ENCODE measurements at regions not wholly inside any gene's neighbourhood (a gene's known extent, or its start where the extent isn't known, plus 50 kb on each side); places are given as distances from the start of the nearest gene placed in this dataset.

DNA sequence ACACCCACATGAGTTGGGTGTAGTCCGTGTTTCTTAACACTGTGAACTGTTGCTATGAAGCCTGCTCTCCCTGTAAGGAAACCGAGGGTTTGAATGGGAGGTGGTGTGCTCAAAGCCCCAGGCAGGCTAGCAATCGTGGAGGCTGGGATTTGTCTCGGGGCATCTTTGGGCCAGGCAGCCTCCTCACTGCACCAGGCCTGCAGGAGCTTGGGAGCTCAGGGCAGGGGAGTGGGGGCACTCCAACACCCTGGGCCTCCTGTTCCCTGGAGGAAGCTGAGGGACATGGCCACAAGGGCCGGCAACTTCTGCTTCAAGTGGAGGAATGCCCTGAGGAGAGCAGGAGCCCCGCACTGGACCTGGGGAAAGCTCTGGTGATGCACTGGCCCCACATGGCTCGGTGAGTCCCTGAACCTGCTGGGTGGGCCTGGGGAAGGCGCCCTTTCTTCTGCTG lies 164.7 kb upstream of the B3GAT1 start:
- WGBS, 2 experiments (ENCODE audit: extremely low coverage in 1 of 2, insufficient coverage in 1 of 2, insufficient read length in 1 of 2, insufficient replicate concordance in 2 of 2, low coverage in 1 of 2, low lambda C conversion rate in 2 of 2, missing lambda C conversion rate in 1 of 2): 86% methylated on average over 8 of the region's 8 CpGs; no CpG with 5 or more reads in 1 of the 2 experiments
- Histone ChIP-seq H3K14ac (ENCODE audit: insufficient read length) (no peak overlapping the region), H4K20me1 (replicated peaks in 1 of 2; ENCODE audit: control insufficient read depth in 1 of 2, insufficient read depth in 2 of 2, low read length in 2 of 2) (no peaks in the 10 kb centered on the region), H3K23ac (ENCODE audit: insufficient read length) (no peak overlapping the region), H3K4me1 (replicated peaks in 1 of 4; ENCODE audit: control insufficient read depth in 3 of 4, insufficient read depth in 4 of 4, low read length in 3 of 4) (no peaks in the 10 kb centered on the region; a peak in 1 of 7 replicates), H3K27me3 (replicated peaks in 1 of 4; ENCODE audit: control insufficient read depth in 3 of 4, extremely low read depth in 1 of 4, insufficient read depth in 3 of 4, low read length in 3 of 4) (peaks cover 0 to 2% (median 0%) of the 10 kb centered on the region in 4 experiments; a peak in 2 of 7 replicates), H4K5ac (ENCODE audit: insufficient read length, low read depth, low read length) (no peak overlapping the region), H3K9ac (replicated peaks in 1 of 4; ENCODE audit: extremely low read depth in 1 of 4, low read depth in 3 of 4, low read length in 3 of 4) (no peak overlapping the region), H2BK120ac (replicated peaks; ENCODE audit: low read depth, low read length) (no peak overlapping the region), H4K91ac (replicated peaks; ENCODE audit: insufficient read length, low read length) (no peak overlapping the region), H3K4ac (replicated peaks; ENCODE audit: insufficient read length, low read depth, low read length) (no peak overlapping the region), H2AK5ac (ENCODE audit: low read depth, low read length) (no peak overlapping the region), H2BK12ac (ENCODE audit: low read depth, low read length) (no peak overlapping the region; the same call in 1 of the 2 replicates), H3K4me2 (ENCODE audit: insufficient read depth in 1 of 2, low read depth in 2 of 2, low read length in 2 of 2) (no peak overlapping the region), H3K56ac (replicated peaks; ENCODE audit: insufficient read length, low read depth, low read length) (no peak overlapping the region), H3K36me3 (ENCODE audit: control insufficient read depth in 2 of 4, insufficient read depth in 4 of 4, low read length in 3 of 4) (no peaks in the 10 kb centered on the region), H3K79me2 (ENCODE audit: control insufficient read depth in 1 of 2, insufficient read depth in 2 of 2, low read length in 2 of 2) (no peaks in the 10 kb centered on the region), H3K4me3 (ENCODE audit: extremely low read depth in 1 of 4, insufficient read depth in 2 of 4, low read depth in 3 of 4, low read length in 4 of 4) (no peak overlapping the region), H3K27ac (ENCODE audit: low read depth, low read length) (no peak overlapping the region), H2BK15ac (ENCODE audit: low read length) (no peak overlapping the region), H3K9me3 (ENCODE audit: insufficient read depth in 2 of 2, low read depth in 1 of 2, low read length in 1 of 2) (no peaks in the 10 kb centered on the region), H2BK5ac (ENCODE audit: low read depth, low read length) (no peak overlapping the region), H2BK20ac (ENCODE audit: low read length) (no peak overlapping the region), H3K23me2 (ENCODE audit: low read depth, low read length) (no peaks in the 10 kb centered on the region), H3K18ac (ENCODE audit: extremely low read depth, low read length) (no peak overlapping the region), H3K79me1 (ENCODE audit: low read depth, low read length) (no peaks in the 10 kb centered on the region), H4K8ac (ENCODE audit: extremely low read depth, insufficient read depth, low read length) (no peak overlapping the region), H2AFZ (ENCODE audit: low read length) (no peak overlapping the region)
- ChIA-PET CTCF (ENCODE audit: partially characterized antibody) (interaction anchor here (0.7 to 1.5 kb wide), 12 partner anchors 10 to 365 kb away, joined by 3 to 4 read pairs (median 3); no protein-coding TSS in a partner anchor), POLR2A (ENCODE audit: partially characterized antibody) (interaction anchor here (1.3 kb wide), 1 partner anchor 24 kb away, joined by 3 read pairs; no protein-coding TSS in a partner anchor)
- DNase-seq (ENCODE audit: low read depth in 1 of 2, low spot score in 2 of 2) (peak in 1 of 2 experiments; percentile 29), FAIRE-seq (no peak)
- TF ChIP-seq CREB1 (IDR thresholded peaks at IDR 0.05) (no peak), SIX5 (IDR thresholded peaks at IDR 0.05; ENCODE audit: low read depth, low read length) (no peak), KDM5A (IDR thresholded peaks at IDR 0.05; ENCODE audit: low read length) (no peak), ATF3 (IDR thresholded peaks at IDR 0.05; ENCODE audit: insufficient read depth, low read depth, low read length) (no peak), RAD21 (IDR thresholded peaks at IDR 0.05 in 1 of 2, conservative IDR thresholded peaks at IDR 0.05 in 1 of 2; ENCODE audit: low read depth in 2 of 2, low read length in 2 of 2) (no peak), BCL11A (IDR thresholded peaks at IDR 0.05; ENCODE audit: low read depth in 2 of 2, low read length in 2 of 2) (no peak), RNF2 (IDR thresholded peaks at IDR 0.05; ENCODE audit: borderline replicate concordance, low read depth, low read length, missing control alignments, poor library complexity, severe bottlenecking) (no peak), FOSL1 (IDR thresholded peaks at IDR 0.05; ENCODE audit: insufficient read depth, low read depth, low read length) (no peak), YY1 (IDR thresholded peaks at IDR 0.05; ENCODE audit: low read depth, low read length) (no peak), KDM1A (IDR thresholded peaks at IDR 0.05; ENCODE audit: borderline replicate concordance, low read length) (no peak), POLR2AphosphoS5 (IDR thresholded peaks at IDR 0.05; ENCODE audit: low read depth, low read length) (no peak), CHD2 (IDR thresholded peaks at IDR 0.05; ENCODE audit: low read length) (no peak)
- TF ChIP-seq, protein P1, sequence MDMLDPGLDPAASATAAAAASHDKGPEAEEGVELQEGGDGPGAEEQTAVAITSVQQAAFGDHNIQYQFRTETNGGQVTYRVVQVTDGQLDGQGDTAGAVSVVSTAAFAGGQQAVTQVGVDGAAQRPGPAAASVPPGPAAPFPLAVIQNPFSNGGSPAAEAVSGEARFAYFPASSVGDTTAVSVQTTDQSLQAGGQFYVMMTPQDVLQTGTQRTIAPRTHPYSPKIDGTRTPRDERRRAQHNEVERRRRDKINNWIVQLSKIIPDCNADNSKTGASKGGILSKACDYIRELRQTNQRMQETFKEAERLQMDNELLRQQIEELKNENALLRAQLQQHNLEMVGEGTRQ (IDR thresholded peaks at IDR 0.05; ENCODE audit: low read length): no peak
